ENCODE measurements at regions not wholly inside any gene's neighbourhood (a gene's known extent, or its start where the extent isn't known, plus 50 kb on each side); places are given as distances from the start of the nearest gene placed in this dataset.
A peak's percentile ranks its signal among the peaks of the same experiment; 100 is the strongest.

DNA sequence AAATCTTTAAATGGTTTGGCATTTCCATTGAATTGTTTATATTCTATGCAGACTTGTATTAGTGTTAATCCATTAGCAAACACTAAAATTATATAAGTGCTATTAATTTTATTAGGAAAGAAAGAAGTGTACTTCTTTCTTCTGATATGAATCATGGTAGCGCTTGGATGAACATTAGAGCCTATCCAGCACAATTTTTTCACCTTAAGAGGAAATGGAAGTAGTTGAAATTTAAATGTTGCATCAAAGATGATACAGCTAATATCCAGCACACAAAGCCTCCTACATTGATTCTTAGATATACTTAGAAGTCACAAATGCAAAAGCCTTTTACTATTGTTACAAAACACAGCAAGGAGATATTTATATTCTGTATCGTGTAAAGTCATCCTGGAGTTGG, 174.5 kb downstream of the AHR start:
- TF ChIP-seq EZH2phosphoT487 (conservative IDR thresholded peaks at IDR 0.05; ENCODE audit: low read length): no peak
- TF ChIP-seq, protein P1, sequence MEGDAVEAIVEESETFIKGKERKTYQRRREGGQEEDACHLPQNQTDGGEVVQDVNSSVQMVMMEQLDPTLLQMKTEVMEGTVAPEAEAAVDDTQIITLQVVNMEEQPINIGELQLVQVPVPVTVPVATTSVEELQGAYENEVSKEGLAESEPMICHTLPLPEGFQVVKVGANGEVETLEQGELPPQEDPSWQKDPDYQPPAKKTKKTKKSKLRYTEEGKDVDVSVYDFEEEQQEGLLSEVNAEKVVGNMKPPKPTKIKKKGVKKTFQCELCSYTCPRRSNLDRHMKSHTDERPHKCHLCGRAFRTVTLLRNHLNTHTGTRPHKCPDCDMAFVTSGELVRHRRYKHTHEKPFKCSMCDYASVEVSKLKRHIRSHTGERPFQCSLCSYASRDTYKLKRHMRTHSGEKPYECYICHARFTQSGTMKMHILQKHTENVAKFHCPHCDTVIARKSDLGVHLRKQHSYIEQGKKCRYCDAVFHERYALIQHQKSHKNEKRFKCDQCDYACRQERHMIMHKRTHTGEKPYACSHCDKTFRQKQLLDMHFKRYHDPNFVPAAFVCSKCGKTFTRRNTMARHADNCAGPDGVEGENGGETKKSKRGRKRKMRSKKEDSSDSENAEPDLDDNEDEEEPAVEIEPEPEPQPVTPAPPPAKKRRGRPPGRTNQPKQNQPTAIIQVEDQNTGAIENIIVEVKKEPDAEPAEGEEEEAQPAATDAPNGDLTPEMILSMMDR (IDR thresholded peaks at IDR 0.05; ENCODE audit: insufficient read depth, low read length, poor library complexity, severe bottlenecking): no peak
- Histone ChIP-seq H3K79me2 (ENCODE audit: insufficient read depth, low read length) (no peaks in the 10 kb centered on the region), H3K4me3 (ENCODE audit: insufficient read depth, low read length, poor library complexity, severe bottlenecking) (peak overlapping the region; percentile 4), H3K9ac (ENCODE audit: low read length) (no peak overlapping the region), H3K9me3 (ENCODE audit: insufficient read depth, low read length) (no peaks in the 10 kb centered on the region), H3K4me2 (ENCODE audit: low read depth, low read length, poor library complexity, severe bottlenecking) (peak overlapping the region; percentile 52), H4K20me1 (ENCODE audit: low read depth, low read length) (no peaks in the 10 kb centered on the region), H3K27ac (ENCODE audit: low read depth, low read length) (peak overlapping the region; percentile 83), H3K36me3 (ENCODE audit: low read length) (no peaks in the 10 kb centered on the region), H2AFZ (ENCODE audit: low read depth, low read length, severe bottlenecking) (peak overlapping the region; percentile 1), H3K9me2 (replicated peaks; ENCODE audit: insufficient read depth, low read length) (no peaks in the 10 kb centered on the region), H3K27me3 (ENCODE audit: low read length) (no peaks in the 10 kb centered on the region), H3F3A (ENCODE audit: insufficient read depth) (peaks cover 25% of the 10 kb centered on the region)

DNA sequence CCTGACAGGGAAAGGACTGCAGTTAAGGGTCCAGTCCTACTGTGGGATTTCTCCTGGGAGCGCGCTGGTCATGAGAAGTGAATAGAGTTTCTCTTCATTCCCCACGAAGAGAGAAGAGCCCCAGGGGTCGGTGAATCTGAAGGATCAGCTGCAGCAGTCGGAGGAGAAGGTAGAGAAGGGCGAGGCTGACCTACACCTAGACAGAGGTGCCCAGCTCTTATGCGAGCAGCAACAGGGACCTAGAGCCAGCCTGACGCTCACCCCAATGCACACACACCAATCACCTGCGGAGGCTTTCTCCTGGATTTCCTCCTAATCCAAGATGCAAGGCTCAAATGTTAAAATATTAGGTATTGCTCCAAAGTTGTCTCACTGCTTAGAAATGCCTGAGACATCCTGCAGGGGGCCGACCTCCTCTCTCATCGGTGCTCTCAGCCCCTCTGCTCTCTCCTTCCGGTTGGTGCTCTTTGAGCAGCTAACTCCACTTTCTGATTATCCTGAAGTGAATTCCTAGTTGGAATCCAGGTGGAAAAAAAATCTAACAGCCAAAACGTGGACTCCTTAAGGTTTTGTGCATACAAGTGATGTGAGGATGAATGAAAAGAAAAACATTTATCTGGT, 176.4 kb downstream of the AHR start:
- peak overlapping the region; percentile 5; the same call in 1 of the 2 replicates for H3K9ac ChIP-seq (ENCODE audit: low read length)
- no peaks in the 10 kb centered on the region for H3K36me3 ChIP-seq (ENCODE audit: low read length)
- H4K20me1 ChIP-seq (ENCODE audit: low read depth, low read length): no peaks in the 10 kb centered on the region
- H3K4me3 ChIP-seq (ENCODE audit: insufficient read depth, low read length, poor library complexity, severe bottlenecking): peak overlapping the region; percentile 27
- H3K79me2 ChIP-seq (ENCODE audit: insufficient read depth, low read length): no peaks in the 10 kb centered on the region
- peak overlapping the region; percentile 52 for H3K4me2 ChIP-seq (ENCODE audit: low read depth, low read length, poor library complexity, severe bottlenecking)
- no peaks in the 10 kb centered on the region for H3K27me3 ChIP-seq (ENCODE audit: low read length)
- H3K9me2 ChIP-seq (replicated peaks; ENCODE audit: insufficient read depth, low read length): no peaks in the 10 kb centered on the region
- peak overlapping the region; percentile 23 for H2AFZ ChIP-seq (ENCODE audit: low read depth, low read length, severe bottlenecking)
- H3F3A ChIP-seq (ENCODE audit: insufficient read depth): peaks cover 25% of the 10 kb centered on the region
- peak overlapping the region; percentile 83 for H3K27ac ChIP-seq (ENCODE audit: low read depth, low read length)
- no peaks in the 10 kb centered on the region for H3K9me3 ChIP-seq (ENCODE audit: insufficient read depth, low read length)
- TF ChIP-seq, protein P1 (IDR thresholded peaks at IDR 0.05; ENCODE audit: insufficient read depth, low read length, poor library complexity, severe bottlenecking): peak; percentile 56
- TF ChIP-seq EZH2phosphoT487 (conservative IDR thresholded peaks at IDR 0.05; ENCODE audit: low read length): no peak

GRCh38 chr7:17477182-17477581, 178.7 kb downstream of the AHR start:
- TF ChIP-seq, protein P1 (IDR thresholded peaks at IDR 0.05; ENCODE audit: insufficient read depth, low read length, poor library complexity, severe bottlenecking): no peak
- TF ChIP-seq EZH2phosphoT487 (conservative IDR thresholded peaks at IDR 0.05; ENCODE audit: low read length): no peak
- no peaks in the 10 kb centered on the region for H3K27me3 ChIP-seq (ENCODE audit: low read length)
- H4K20me1 ChIP-seq (ENCODE audit: low read depth, low read length): no peaks in the 10 kb centered on the region

More at GRCh38 chr7:17477182-17477581, 178.7 kb downstream of the AHR start:
- no peaks in the 10 kb centered on the region for H3K79me2 ChIP-seq (ENCODE audit: insufficient read depth, low read length)
- H3K9me2 ChIP-seq (replicated peaks; ENCODE audit: insufficient read depth, low read length): no peaks in the 10 kb centered on the region
- no peaks in the 10 kb centered on the region for H3K36me3 ChIP-seq (ENCODE audit: low read length)
- H3K27ac ChIP-seq (ENCODE audit: low read depth, low read length): no peak overlapping the region
- H3K9me3 ChIP-seq (ENCODE audit: insufficient read depth, low read length): no peaks in the 10 kb centered on the region
- no peak overlapping the region for H2AFZ ChIP-seq (ENCODE audit: low read depth, low read length, severe bottlenecking)
- H3K9ac ChIP-seq (ENCODE audit: low read length): no peak overlapping the region
- no peak overlapping the region for H3K4me2 ChIP-seq (ENCODE audit: low read depth, low read length, poor library complexity, severe bottlenecking)
- H3K4me3 ChIP-seq (ENCODE audit: insufficient read depth, low read length, poor library complexity, severe bottlenecking): no peak overlapping the region
- peaks cover 18% of the 10 kb centered on the region for H3F3A ChIP-seq (ENCODE audit: insufficient read depth)
